ENCODE measurements at regions not wholly inside any gene's neighbourhood (a gene's known extent, or its start where the extent isn't known, plus 50 kb on each side); places are given as distances from the start of the nearest gene placed in this dataset.

DNA sequence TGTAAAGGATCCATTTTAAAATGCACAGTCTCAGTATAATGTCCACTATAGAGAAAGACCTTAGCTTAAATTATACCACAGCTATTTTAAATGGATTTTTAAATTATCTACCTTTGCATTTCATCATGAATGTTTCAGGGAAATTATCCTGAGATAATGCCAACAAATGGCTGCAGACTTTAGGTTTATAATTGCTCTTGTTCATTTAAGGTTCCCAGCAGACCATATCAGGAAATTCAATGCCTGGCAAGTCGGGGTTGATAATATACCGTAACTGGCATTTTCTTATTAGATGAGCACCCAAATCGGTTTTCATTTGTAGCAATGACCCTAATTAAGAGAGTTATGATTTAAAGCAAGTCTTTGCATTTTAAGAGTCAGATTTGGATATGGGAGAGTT is 227.1 kb upstream of the ARRDC4 start:
- Histone ChIP-seq H3K4me1 (ENCODE audit: control insufficient read depth, extremely low read depth, insufficient read depth, low read length) (no peaks in the 10 kb centered on the region), H3K27me3 (ENCODE audit: control insufficient read depth in 2 of 2, insufficient read depth in 2 of 2, low read length in 2 of 2) (no peaks in the 10 kb centered on the region), H3K4me3 (replicated peaks in 1 of 3; ENCODE audit: insufficient read depth in 1 of 3, low read depth in 1 of 3, low read length in 3 of 3) (no peak overlapping the region), H3K36me3 (ENCODE audit: control insufficient read depth in 2 of 2, extremely low read depth in 1 of 2, insufficient read depth in 2 of 2, low read length in 2 of 2) (no peaks in the 10 kb centered on the region), H3K79me2 (ENCODE audit: control insufficient read depth, insufficient read depth, low read length) (no peaks in the 10 kb centered on the region), H3K9ac (replicated peaks; ENCODE audit: extremely low read depth, insufficient read depth, low read length) (no peak overlapping the region), H3K27ac (ENCODE audit: insufficient read depth, low read depth, low read length) (no peak overlapping the region), H3K9me1 (replicated peaks; ENCODE audit: control insufficient read depth, extremely low read depth, insufficient read depth, low read length) (no peaks in the 10 kb centered on the region), H2AFZ (ENCODE audit: low read depth, low read length) (no peak overlapping the region), H3K4me2 (ENCODE audit: insufficient read depth, low read length) (no peak overlapping the region), H4K20me1 (replicated peaks; ENCODE audit: control insufficient read depth, extremely low read depth, insufficient read depth, low read length) (no peaks in the 10 kb centered on the region), H3K9me3 (replicated peaks; ENCODE audit: control insufficient read depth, insufficient read depth, low read length) (no peaks in the 10 kb centered on the region)
- BruUV-seq (replicated peaks), result no TSS peak
- no peak for TF ChIP-seq POLR2A (IDR thresholded peaks at IDR 0.05; ENCODE audit: low read depth, low read length)
- no peak for TF ChIP-seq EZH2 (IDR thresholded peaks at IDR 0.05; ENCODE audit: borderline replicate concordance, low read depth, low read length, severe bottlenecking)
- intact Hi-C loops (cut with micrococcal nuclease), result no loop called here
- dilution Hi-C loops (cut with MboI; ENCODE audit: extremely low pct_ligation_motif_present, low sequenced_read_pairs), result no loop called here
- CTCF ChIA-PET, result no interaction called here
- no peak for FAIRE-seq
- POLR2A ChIA-PET, result no interaction called here
- DNase-seq (ENCODE audit: low read depth, low spot score), result no peak

DNA sequence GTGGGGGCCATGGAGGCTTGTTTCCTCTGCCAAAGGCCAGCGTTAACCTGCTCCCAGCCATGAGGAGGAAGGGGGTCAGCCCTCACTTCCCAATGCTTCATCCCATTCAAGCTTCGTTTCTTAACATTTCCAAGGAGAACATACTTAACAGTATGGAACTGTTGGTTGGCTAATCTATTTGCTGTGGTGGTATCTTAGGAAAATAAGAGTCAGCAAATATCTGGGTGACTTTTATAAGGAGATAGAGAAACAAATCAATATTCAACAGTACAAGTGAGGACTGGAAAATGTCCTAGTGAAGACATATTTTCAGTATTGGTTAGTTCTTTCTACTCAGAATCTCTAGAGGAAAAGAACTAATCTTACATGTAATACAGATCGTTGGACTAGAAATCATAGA is 223.8 kb upstream of the ARRDC4 start:
- no peak for TF ChIP-seq MYC (IDR thresholded peaks at IDR 0.05; ENCODE audit: low read depth, low read length)
- BruUV-seq (replicated peaks), result no TSS peak
- FAIRE-seq (no peak), DNase-seq (ENCODE audit: low read depth, low spot score) (no peak)
- intact Hi-C loops (cut with micrococcal nuclease) (no loop called here), dilution Hi-C loops (cut with MboI; ENCODE audit: extremely low pct_ligation_motif_present, low sequenced_read_pairs) (no loop called here)
- ChIA-PET POLR2A (no interaction called here), CTCF (no interaction called here)
- no peaks in the 10 kb centered on the region for H3K27me3 ChIP-seq (ENCODE audit: control insufficient read depth in 2 of 2, insufficient read depth in 2 of 2, low read length in 2 of 2)
- no peaks in the 10 kb centered on the region for H3K36me3 ChIP-seq (ENCODE audit: control insufficient read depth in 2 of 2, extremely low read depth in 1 of 2, insufficient read depth in 2 of 2, low read length in 2 of 2)
- no peaks in the 10 kb centered on the region for H3K79me2 ChIP-seq (ENCODE audit: control insufficient read depth, insufficient read depth, low read length)
- no peak overlapping the region for H3K27ac ChIP-seq (ENCODE audit: insufficient read depth, low read depth, low read length)
- no peaks in the 10 kb centered on the region for H4K20me1 ChIP-seq (replicated peaks; ENCODE audit: control insufficient read depth, extremely low read depth, insufficient read depth, low read length)
- H3K4me1 ChIP-seq (ENCODE audit: control insufficient read depth, extremely low read depth, insufficient read depth, low read length), result no peaks in the 10 kb centered on the region
- no peak overlapping the region for H3K4me2 ChIP-seq (ENCODE audit: insufficient read depth, low read length)
- no peak overlapping the region for H3K9ac ChIP-seq (replicated peaks; ENCODE audit: extremely low read depth, insufficient read depth, low read length)
- no peaks in the 10 kb centered on the region for H3K9me1 ChIP-seq (replicated peaks; ENCODE audit: control insufficient read depth, extremely low read depth, insufficient read depth, low read length)
- H3K4me3 ChIP-seq (replicated peaks in 1 of 3; ENCODE audit: insufficient read depth in 1 of 3, low read depth in 1 of 3, low read length in 3 of 3), result no peak overlapping the region
- no peak overlapping the region for H2AFZ ChIP-seq (ENCODE audit: low read depth, low read length)
- no peaks in the 10 kb centered on the region for H3K9me3 ChIP-seq (replicated peaks; ENCODE audit: control insufficient read depth, insufficient read depth, low read length)

Measured in endothelial cell of umbilical vein (primary cell).